Muscle of arm (tissue), 1 donor: ENCODE measurements at regions not wholly inside any gene's neighbourhood (a gene's known extent, or its start where the extent isn't known, plus 50 kb on each side); places are given as distances from the start of the nearest gene placed in this dataset.
"Not testable (repeated sequence)": the region's sequence is repeated elsewhere in the genome, so short reads cannot be mapped to it uniquely, and the experiment has no call there.

Experiments used
- DNase-seq: peaks from one replicate; pipeline ENCODE4 v3.0.0-alpha.2; 2013

- DNase-seq, result no peak
Measured at GRCh38 chr12:18849080-18849479, 111.2 kb downstream of the CAPZA3 start.

GRCh38 chr12:18849761-18850160 is 111.8 kb downstream of the CAPZA3 start:
- DNase-seq, result no peak

- no peak for DNase-seq
Measured at GRCh38 chr12:18850752-18851151, 112.8 kb downstream of the CAPZA3 start.

GRCh38 chr12:18851271-18851670 is 113.4 kb downstream of the CAPZA3 start:
- no peak for DNase-seq

- no peak for DNase-seq
Measured at GRCh38 chr12:18853570-18854366, 115.8 kb downstream of the CAPZA3 start.

GRCh38 chr12:18857656-18858055 is 119.7 kb downstream of the CAPZA3 start:
- DNase-seq, result no peak

GRCh38 chr12:18859400-18859799 is 121.5 kb downstream of the CAPZA3 start:
- DNase-seq, result no peak

GRCh38 chr12:18861287-18861858 is 123.5 kb downstream of the CAPZA3 start:
- DNase-seq, result no peak

- no peak for DNase-seq
Measured at GRCh38 chr12:18863769-18864500, 126.0 kb downstream of the CAPZA3 start.

GRCh38 chr12:18864900-18865561 is 127.1 kb downstream of the CAPZA3 start:
- DNase-seq, result no peak

- no peak for DNase-seq
Measured at GRCh38 chr12:18868717-18869116, 130.8 kb downstream of the CAPZA3 start.

- DNase-seq, result no peak
Measured at GRCh38 chr12:18872770-18873169, 134.9 kb downstream of the CAPZA3 start.

- DNase-seq, result no peak
Measured at GRCh38 chr12:18878676-18879180, 140.8 kb downstream of the CAPZA3 start.

- no peak for DNase-seq
Measured at GRCh38 chr12:18882690-18883089, 144.8 kb downstream of the CAPZA3 start.

GRCh38 chr12:18886962-18887361 is 149.0 kb downstream of the CAPZA3 start:
- DNase-seq, result no peak

- no peak for DNase-seq
Measured at GRCh38 chr12:18887368-18887767, 149.4 kb downstream of the CAPZA3 start.

GRCh38 chr12:18888047-18888446 is 150.1 kb downstream of the CAPZA3 start:
- DNase-seq, result no peak

- not testable (repeated sequence) for DNase-seq
Measured at GRCh38 chr12:18890621-18891020, 152.7 kb downstream of the CAPZA3 start.

GRCh38 chr12:18895540-18895939 is 157.6 kb downstream of the CAPZA3 start:
- no peak for DNase-seq

- DNase-seq, result no peak
Measured at GRCh38 chr12:18895946-18896345, 158.0 kb downstream of the CAPZA3 start.

- no peak for DNase-seq
Measured at GRCh38 chr12:18897823-18898222, 159.9 kb downstream of the CAPZA3 start.

GRCh38 chr12:18898470-18898869 is 160.6 kb downstream of the CAPZA3 start:
- DNase-seq, result no peak
